ENCODE measurements at regions not wholly inside any gene's neighbourhood (a gene's known extent, or its start where the extent isn't known, plus 50 kb on each side); places are given as distances from the start of the nearest gene placed in this dataset.

DNA sequence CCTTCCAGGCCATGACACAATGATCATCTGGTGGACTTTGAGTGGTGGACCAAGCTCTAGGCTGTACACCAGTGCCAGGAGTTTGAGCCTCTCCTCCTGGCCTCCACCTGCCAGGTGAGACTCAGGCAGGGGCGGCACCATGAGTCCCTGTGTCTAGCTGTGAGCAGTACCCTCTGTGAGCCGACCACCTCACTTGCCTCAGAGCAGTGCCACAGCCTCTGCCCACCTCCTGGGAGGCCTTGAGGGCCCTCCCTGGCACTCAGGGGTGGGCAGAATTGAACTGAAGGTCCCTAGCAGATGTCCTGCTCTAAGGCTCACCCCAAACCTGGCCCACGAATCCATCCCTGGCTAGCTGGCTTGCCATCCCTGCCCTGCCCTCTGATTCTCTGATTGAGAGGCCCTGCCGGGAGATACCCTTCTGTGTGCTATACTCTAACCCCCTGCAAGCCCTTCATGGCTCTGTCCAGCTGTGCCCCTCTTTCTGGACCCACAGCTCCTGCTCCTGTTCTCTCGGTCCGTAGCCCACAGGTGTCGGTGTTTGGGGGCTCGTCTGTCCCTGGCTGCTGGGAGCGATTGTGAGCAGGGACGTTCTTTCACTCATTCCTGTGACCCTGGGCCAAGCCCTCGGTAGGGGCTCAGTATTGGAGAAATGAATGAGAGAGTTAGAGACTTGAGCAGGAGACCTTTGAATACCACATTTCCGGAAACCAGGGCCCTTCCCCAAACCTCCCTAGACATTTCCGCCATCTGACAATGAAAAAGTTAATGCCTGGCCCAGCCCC, 70.0 kb downstream of the INHBB start:
- Histone ChIP-seq H3K27me3 (ENCODE audit: control insufficient read depth, insufficient read depth, low read length) (peaks cover 3% of the 10 kb centered on the region), H3K4me3 (ENCODE audit: low read length) (no peak overlapping the region), H3K27ac (ENCODE audit: low read length) (no peak overlapping the region), H3K9me3 (ENCODE audit: control insufficient read depth, low read depth, low read length) (no peaks in the 10 kb centered on the region), H3K4me1 (ENCODE audit: control insufficient read depth, low read depth, low read length) (peaks cover 4% of the 10 kb centered on the region), H3K36me3 (ENCODE audit: control insufficient read depth, low read depth, low read length) (no peaks in the 10 kb centered on the region), H3K9ac (ENCODE audit: low read length) (no peak overlapping the region)

DNA sequence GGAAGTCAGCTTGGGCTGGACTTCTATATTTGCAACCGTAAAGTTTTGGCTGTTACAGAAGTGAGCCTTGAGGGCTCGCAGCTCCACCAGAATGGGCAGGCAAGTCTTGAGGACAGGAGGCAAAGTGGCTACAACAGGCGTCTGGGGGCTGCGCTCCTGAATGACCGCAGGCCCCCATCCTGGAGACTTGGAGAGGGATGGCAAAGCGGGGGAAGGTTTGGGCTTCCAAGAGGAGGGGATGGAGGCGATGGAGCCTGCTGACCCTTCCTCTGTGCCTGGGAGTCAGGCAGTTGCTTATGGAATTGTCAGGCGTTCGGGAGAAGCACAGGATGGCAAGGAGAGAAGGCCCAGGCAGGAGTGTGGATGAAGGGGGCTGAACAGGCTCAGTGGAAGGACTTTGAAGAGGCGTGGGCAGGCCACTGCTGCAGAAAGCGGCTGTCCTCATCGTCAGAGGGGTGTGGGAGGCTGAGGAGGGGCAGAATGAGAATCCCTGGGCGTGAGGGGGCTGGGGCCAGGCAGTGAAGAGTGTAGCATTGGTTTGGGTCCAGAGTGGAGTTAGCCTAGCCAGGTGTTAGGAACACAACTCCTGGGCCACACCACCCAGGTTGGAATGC, 72.3 kb downstream of the INHBB start:
- Histone ChIP-seq H3K4me3 (ENCODE audit: low read length) (no peak overlapping the region), H3K9me3 (ENCODE audit: control insufficient read depth, low read depth, low read length) (no peaks in the 10 kb centered on the region), H3K4me1 (ENCODE audit: control insufficient read depth, low read depth, low read length) (peaks cover 4% of the 10 kb centered on the region), H3K9ac (ENCODE audit: low read length) (no peak overlapping the region), H3K36me3 (ENCODE audit: control insufficient read depth, low read depth, low read length) (no peaks in the 10 kb centered on the region), H3K27ac (ENCODE audit: low read length) (no peak overlapping the region), H3K27me3 (ENCODE audit: control insufficient read depth, insufficient read depth, low read length) (peaks cover 3% of the 10 kb centered on the region)

DNA sequence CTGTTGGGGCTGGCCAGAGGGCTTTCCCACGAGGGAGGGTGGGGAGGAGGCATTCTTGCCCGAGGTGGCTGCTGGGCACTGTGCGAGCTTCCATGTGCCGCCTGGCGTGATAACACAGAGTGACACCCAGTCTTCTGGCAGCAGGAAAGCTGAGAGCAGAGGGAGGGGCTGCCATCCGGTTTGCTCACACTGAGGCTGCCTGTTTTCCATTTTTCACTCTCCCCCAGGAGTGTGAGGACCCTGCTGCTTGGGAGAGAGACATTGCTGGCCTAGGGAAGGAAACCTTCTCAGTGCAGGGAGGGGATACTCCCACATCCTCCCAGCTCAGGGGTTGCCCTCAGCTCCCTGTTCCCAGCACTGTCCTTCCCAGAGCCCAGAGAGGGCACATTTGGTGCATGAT, 73.1 kb downstream of the INHBB start:
- H3K9me3 ChIP-seq (ENCODE audit: control insufficient read depth, low read depth, low read length) = no peaks in the 10 kb centered on the region
- peaks cover 9% of the 10 kb centered on the region for H3K27me3 ChIP-seq (ENCODE audit: control insufficient read depth, insufficient read depth, low read length)
- H3K9ac ChIP-seq (ENCODE audit: low read length) = no peak overlapping the region
- no peak overlapping the region for H3K27ac ChIP-seq (ENCODE audit: low read length)
- H3K4me1 ChIP-seq (ENCODE audit: control insufficient read depth, low read depth, low read length) = no peaks in the 10 kb centered on the region
- H3K36me3 ChIP-seq (ENCODE audit: control insufficient read depth, low read depth, low read length) = no peaks in the 10 kb centered on the region
- no peak overlapping the region for H3K4me3 ChIP-seq (ENCODE audit: low read length)

DNA sequence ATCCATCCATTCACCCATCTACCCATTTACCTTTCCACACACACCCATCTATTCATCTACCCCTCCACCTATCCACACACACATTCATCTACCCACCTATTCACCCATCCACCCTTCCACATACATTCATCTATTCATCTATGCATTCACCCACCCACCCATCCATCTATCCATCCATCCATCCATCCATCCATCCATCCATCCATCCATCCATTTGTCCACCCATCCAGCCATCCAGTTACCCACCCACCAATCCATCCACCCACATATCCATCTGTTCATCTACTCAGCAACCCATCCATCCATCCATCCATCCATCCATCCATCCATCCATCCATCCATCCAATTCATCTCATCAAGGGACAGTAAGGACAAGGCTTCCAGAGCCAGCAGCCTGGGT, 74.0 kb downstream of the INHBB start:
- H3K4me1 ChIP-seq (ENCODE audit: control insufficient read depth, low read depth, low read length) = no peaks in the 10 kb centered on the region
- H3K36me3 ChIP-seq (ENCODE audit: control insufficient read depth, low read depth, low read length) = no peaks in the 10 kb centered on the region
- H3K9ac ChIP-seq (ENCODE audit: low read length) = no peak overlapping the region
- no peak overlapping the region for H3K27ac ChIP-seq (ENCODE audit: low read length)
- no peak overlapping the region for H3K4me3 ChIP-seq (ENCODE audit: low read length)
- peaks cover 16% of the 10 kb centered on the region for H3K27me3 ChIP-seq (ENCODE audit: control insufficient read depth, insufficient read depth, low read length)
- no peaks in the 10 kb centered on the region for H3K9me3 ChIP-seq (ENCODE audit: control insufficient read depth, low read depth, low read length)

DNA sequence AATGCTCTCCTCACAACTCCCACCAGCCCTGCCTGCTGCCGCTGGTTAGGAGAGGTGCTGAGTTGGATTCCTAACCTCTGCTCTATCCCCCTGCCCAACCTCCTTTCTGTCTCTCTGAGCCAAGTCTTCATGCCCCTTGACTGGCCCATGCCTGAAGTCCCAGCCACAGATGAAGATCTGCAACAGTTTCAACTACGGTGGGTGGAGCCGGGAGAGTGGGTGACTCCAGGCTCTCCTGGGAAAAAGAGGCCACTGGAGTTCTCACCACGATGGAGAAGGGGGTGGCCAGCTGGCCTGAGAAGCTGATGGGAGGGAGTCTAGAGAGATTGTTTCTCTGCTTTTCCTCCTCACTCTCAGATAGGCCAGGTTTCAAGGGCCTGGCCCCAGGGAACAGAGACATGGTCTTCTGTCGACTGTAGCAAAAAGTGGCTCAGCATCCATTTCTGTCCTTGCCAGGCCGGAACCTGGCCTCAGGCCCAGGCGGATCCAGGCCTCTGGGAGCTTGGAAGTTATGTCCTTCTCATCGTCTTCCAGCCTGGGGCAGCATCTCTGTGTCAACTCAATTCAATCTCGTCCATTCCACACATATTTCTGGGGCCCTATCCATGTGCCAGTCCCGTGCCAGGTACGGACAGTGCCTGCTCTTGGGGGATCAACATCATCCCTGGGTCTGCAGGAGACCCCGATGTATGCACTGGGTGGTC, 75.3 kb downstream of the INHBB start:
- Histone ChIP-seq H3K9ac (ENCODE audit: low read length) (no peak overlapping the region), H3K4me3 (ENCODE audit: low read length) (no peak overlapping the region), H3K36me3 (ENCODE audit: control insufficient read depth, low read depth, low read length) (no peaks in the 10 kb centered on the region), H3K9me3 (ENCODE audit: control insufficient read depth, low read depth, low read length) (no peaks in the 10 kb centered on the region), H3K27me3 (ENCODE audit: control insufficient read depth, insufficient read depth, low read length) (peaks cover 16% of the 10 kb centered on the region), H3K27ac (ENCODE audit: low read length) (no peak overlapping the region), H3K4me1 (ENCODE audit: control insufficient read depth, low read depth, low read length) (no peaks in the 10 kb centered on the region)

DNA sequence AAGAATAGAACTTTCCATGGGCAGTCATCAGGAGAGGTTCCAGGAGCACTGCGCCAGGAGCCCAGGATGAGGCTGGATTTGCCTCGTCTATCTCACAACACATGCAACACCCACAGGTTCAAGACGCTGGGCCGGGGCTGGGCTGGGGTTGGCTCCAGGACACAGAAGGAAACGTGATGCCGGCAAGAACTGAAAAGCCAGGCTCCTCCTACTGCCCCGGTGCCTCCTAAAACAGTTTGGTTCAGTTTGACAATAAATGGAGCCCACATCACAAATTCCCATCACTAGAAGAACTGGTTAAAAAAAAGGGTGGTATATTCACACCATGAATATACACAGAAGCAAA, 75.9 kb downstream of the INHBB start:
- peaks cover 16% of the 10 kb centered on the region for H3K27me3 ChIP-seq (ENCODE audit: control insufficient read depth, insufficient read depth, low read length)
- no peaks in the 10 kb centered on the region for H3K9me3 ChIP-seq (ENCODE audit: control insufficient read depth, low read depth, low read length)
- H3K36me3 ChIP-seq (ENCODE audit: control insufficient read depth, low read depth, low read length) = no peaks in the 10 kb centered on the region
- H3K4me1 ChIP-seq (ENCODE audit: control insufficient read depth, low read depth, low read length) = no peaks in the 10 kb centered on the region
- H3K9ac ChIP-seq (ENCODE audit: low read length) = no peak overlapping the region
- H3K27ac ChIP-seq (ENCODE audit: low read length) = no peak overlapping the region
- H3K4me3 ChIP-seq (ENCODE audit: low read length) = no peak overlapping the region

DNA sequence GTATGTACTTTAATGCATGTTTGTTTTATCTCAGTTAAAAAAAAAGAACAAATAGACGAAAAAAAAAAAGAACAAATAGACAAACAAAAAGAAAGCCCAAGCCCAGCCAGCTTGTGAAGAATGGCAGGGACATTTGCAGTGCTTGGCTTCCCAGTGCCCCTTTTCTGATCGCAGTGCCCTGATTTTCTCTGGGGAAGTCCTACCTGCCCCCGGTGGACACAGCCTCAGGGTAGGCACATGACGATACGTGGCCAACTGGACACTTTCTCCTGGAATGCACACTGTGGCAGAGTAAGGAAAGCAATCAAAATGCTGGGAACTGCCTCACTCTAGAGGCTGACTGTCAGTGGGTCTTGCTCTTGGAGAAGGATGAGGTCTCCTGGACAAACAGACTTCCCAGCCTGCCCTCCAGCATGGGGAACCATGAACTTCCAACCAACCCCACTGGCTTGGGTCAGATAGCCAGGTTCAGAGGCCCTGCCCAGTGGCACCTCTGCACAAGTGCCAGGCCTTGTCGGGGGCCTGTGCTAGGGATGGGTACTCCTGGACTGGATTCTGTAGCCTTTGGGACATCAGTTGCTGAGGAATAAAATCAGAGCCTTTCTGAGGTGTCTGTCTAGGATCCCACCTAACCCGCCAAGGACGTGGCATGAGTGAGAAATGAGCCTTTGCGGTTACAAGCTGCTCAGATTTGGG, 76.7 kb downstream of the INHBB start:
- H3K27me3 ChIP-seq (ENCODE audit: control insufficient read depth, insufficient read depth, low read length) = peaks cover 16% of the 10 kb centered on the region
- H3K36me3 ChIP-seq (ENCODE audit: control insufficient read depth, low read depth, low read length) = no peaks in the 10 kb centered on the region
- no peak overlapping the region for H3K4me3 ChIP-seq (ENCODE audit: low read length)
- no peak overlapping the region for H3K9ac ChIP-seq (ENCODE audit: low read length)
- H3K27ac ChIP-seq (ENCODE audit: low read length) = no peak overlapping the region
- H3K9me3 ChIP-seq (ENCODE audit: control insufficient read depth, low read depth, low read length) = no peaks in the 10 kb centered on the region
- no peaks in the 10 kb centered on the region for H3K4me1 ChIP-seq (ENCODE audit: control insufficient read depth, low read depth, low read length)

DNA sequence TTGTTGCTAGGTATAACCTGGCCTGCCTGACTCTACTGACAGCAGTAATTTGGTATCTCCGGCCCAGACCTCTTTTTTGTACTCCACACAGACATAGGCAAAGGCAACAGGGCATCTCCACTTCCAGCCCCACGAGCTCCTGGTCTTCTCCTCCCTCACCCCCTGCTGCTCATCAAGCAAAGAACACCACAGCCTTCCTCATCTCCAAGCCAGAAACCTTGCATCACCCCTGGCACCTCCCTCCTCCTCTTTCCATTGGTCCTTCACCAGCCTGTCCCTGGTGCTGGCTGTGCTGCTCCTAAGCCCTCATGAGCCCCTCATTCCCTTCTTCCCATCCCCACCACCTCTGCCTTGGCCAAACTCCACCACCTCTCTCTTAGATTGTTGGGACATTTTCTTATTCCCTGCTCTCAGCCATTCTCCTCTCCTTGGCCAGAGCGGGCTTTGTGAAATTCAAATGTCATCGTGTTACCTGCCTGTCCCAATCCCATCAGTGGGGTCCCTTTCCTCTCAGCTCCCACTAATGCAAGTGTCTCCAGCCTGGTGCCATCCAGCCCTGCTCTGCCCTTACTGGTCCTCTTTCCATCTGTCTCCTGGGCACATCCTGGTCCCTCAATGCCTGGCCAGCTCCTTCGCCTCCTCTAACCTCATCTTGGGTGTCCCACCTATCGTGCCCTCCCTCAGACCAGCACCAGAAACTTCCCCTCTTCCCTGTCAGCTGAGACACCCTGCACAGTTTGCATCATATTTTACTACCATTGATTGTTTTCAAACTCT, 77.4 kb downstream of the INHBB start:
- peaks cover 16% of the 10 kb centered on the region for H3K27me3 ChIP-seq (ENCODE audit: control insufficient read depth, insufficient read depth, low read length)
- H3K9me3 ChIP-seq (ENCODE audit: control insufficient read depth, low read depth, low read length) = no peaks in the 10 kb centered on the region
- H3K27ac ChIP-seq (ENCODE audit: low read length) = no peak overlapping the region
- H3K36me3 ChIP-seq (ENCODE audit: control insufficient read depth, low read depth, low read length) = no peaks in the 10 kb centered on the region
- no peak overlapping the region for H3K9ac ChIP-seq (ENCODE audit: low read length)
- H3K4me1 ChIP-seq (ENCODE audit: control insufficient read depth, low read depth, low read length) = no peaks in the 10 kb centered on the region
- H3K4me3 ChIP-seq (ENCODE audit: low read length) = no peak overlapping the region

DNA sequence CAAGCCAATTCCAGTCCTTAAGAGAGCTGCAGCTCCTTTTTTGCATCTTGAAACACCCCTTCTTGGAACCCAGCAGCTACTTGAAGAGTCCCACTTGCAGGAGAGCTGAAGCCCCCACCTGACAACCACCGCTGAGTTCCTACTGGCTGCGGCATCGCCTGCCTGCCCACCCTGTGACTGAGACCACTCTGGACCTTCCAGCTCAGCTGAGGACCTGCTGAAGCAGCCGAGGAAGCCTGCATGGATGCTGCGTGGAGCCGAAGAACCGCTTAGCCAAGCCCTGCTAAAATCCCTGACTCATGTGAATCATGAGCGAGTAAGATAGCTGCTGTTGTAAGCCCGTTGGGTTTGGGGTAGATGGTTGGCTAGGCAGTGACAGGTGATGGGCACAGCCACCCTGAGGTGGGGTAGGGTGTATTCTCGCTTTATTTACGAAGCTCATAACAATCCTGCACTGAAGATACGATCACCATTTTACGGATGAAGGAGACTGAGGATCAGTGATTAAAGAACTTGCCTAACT, 78.4 kb downstream of the INHBB start:
- H3K27ac ChIP-seq (ENCODE audit: low read length) = no peak overlapping the region
- no peak overlapping the region for H3K9ac ChIP-seq (ENCODE audit: low read length)
- no peaks in the 10 kb centered on the region for H3K9me3 ChIP-seq (ENCODE audit: control insufficient read depth, low read depth, low read length)
- H3K4me3 ChIP-seq (ENCODE audit: low read length) = no peak overlapping the region
- peaks cover 12% of the 10 kb centered on the region for H3K27me3 ChIP-seq (ENCODE audit: control insufficient read depth, insufficient read depth, low read length)
- H3K36me3 ChIP-seq (ENCODE audit: control insufficient read depth, low read depth, low read length) = no peaks in the 10 kb centered on the region
- peaks cover 5% of the 10 kb centered on the region for H3K4me1 ChIP-seq (ENCODE audit: control insufficient read depth, low read depth, low read length)

DNA sequence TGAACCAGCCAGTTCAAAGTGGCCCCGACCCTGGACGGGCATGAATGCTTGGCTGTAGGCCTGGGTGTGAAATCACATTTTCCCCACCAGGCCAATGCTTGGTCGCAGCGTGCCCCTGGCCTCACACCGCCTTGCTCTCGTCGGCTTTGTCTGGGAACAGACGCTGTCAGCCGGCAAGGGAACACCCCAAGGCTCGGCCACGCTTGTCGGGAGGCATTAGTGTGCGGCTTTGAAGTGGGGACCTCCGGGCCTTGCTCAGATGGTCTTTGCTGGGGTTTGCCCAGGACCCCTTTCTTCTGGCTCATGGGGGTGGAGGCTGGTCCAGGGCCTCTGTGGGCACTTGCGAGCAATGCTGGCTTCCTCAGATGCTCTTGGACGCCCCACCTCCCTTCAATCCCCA, 79.1 kb downstream of the INHBB start:
- peaks cover 12% of the 10 kb centered on the region for H3K4me1 ChIP-seq (ENCODE audit: control insufficient read depth, low read depth, low read length)
- no peaks in the 10 kb centered on the region for H3K36me3 ChIP-seq (ENCODE audit: control insufficient read depth, low read depth, low read length)
- H3K27ac ChIP-seq (ENCODE audit: low read length) = no peak overlapping the region
- H3K9me3 ChIP-seq (ENCODE audit: control insufficient read depth, low read depth, low read length) = no peaks in the 10 kb centered on the region
- no peak overlapping the region for H3K9ac ChIP-seq (ENCODE audit: low read length)
- H3K27me3 ChIP-seq (ENCODE audit: control insufficient read depth, insufficient read depth, low read length) = peaks cover 12% of the 10 kb centered on the region
- no peak overlapping the region for H3K4me3 ChIP-seq (ENCODE audit: low read length)

DNA sequence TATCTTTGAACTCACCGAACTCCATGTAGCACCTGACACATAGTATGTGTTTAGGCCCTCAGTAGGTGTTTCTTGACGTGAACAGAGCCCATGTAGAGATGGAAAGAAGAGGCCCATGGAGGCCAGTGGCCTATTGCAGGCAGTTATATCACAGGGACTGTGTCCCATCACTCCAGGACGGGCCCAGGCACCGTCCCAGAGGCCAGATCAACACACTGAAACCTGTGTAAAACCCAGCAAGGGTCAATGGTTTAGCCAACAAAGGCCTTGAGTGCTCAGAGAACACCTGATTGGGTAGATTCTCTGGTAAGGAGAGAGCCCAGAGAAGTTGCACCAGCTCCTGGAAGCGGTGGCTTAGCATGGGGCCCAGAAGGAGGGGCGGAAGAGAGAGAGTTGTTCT, 82.8 kb downstream of the INHBB start:
- no peak overlapping the region for H3K27ac ChIP-seq (ENCODE audit: low read length)
- no peaks in the 10 kb centered on the region for H3K9me3 ChIP-seq (ENCODE audit: control insufficient read depth, low read depth, low read length)
- H3K4me1 ChIP-seq (ENCODE audit: control insufficient read depth, low read depth, low read length) = peaks cover 19% of the 10 kb centered on the region
- no peaks in the 10 kb centered on the region for H3K36me3 ChIP-seq (ENCODE audit: control insufficient read depth, low read depth, low read length)
- peaks cover 27% of the 10 kb centered on the region for H3K27me3 ChIP-seq (ENCODE audit: control insufficient read depth, insufficient read depth, low read length)
- H3K4me3 ChIP-seq (ENCODE audit: low read length) = no peak overlapping the region
- H3K9ac ChIP-seq (ENCODE audit: low read length) = no peak overlapping the region
